ENCODE measurements at regions not wholly inside any gene's neighbourhood (a gene's known extent, or its start where the extent isn't known, plus 50 kb on each side); places are given as distances from the start of the nearest gene placed in this dataset.
"Not testable (repeated sequence)": the region's sequence is repeated elsewhere in the genome, so short reads cannot be mapped to it uniquely, and the experiment has no call there.

- TF ChIP-seq EZH2 (IDR thresholded peaks at IDR 0.05; ENCODE audit: low read length, unreplicated experiment); EZH2phosphoT487 (IDR thresholded peaks at IDR 0.05; ENCODE audit: borderline replicate concordance, low read length): not testable (repeated sequence)
- TF ChIP-seq, protein P1, sequence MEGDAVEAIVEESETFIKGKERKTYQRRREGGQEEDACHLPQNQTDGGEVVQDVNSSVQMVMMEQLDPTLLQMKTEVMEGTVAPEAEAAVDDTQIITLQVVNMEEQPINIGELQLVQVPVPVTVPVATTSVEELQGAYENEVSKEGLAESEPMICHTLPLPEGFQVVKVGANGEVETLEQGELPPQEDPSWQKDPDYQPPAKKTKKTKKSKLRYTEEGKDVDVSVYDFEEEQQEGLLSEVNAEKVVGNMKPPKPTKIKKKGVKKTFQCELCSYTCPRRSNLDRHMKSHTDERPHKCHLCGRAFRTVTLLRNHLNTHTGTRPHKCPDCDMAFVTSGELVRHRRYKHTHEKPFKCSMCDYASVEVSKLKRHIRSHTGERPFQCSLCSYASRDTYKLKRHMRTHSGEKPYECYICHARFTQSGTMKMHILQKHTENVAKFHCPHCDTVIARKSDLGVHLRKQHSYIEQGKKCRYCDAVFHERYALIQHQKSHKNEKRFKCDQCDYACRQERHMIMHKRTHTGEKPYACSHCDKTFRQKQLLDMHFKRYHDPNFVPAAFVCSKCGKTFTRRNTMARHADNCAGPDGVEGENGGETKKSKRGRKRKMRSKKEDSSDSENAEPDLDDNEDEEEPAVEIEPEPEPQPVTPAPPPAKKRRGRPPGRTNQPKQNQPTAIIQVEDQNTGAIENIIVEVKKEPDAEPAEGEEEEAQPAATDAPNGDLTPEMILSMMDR (conservative IDR thresholded peaks at IDR 0.05; ENCODE audit: low read depth, low read length): not testable (repeated sequence)
Measured at GRCh38 chr7:149978944-149979343, 105.2 kb downstream of the ATP6V0E2 start.

Measured in PC-3 (cell line).